Erythroblast (primary cell): ENCODE measurements at regions not wholly inside any gene's neighbourhood (a gene's known extent, or its start where the extent isn't known, plus 50 kb on each side); places are given as distances from the start of the nearest gene placed in this dataset.

ENCODE experiments used
- GATA1 ChIP-seq: IDR thresholded peaks from 2 replicates; pipeline ENCODE4 v1.6.1; 2011; ENCODE audit warnings: low read depth, mild to moderate bottlenecking, control low read depth, low read length, moderate library complexity
- POLR2A ChIP-seq: IDR thresholded peaks from 2 replicates; pipeline ENCODE4 v1.6.1; 2011; ENCODE audit warnings: mild to moderate bottlenecking, low read length

GRCh38 chr17:65447823-65448222, 113.6 kb downstream of the AXIN2 start:
- TF ChIP-seq POLR2A (no peak), GATA1 (no peak)
